Esophagus (tissue), 2 donors: ENCODE measurements at regions not wholly inside any gene's neighbourhood (a gene's known extent, or its start where the extent isn't known, plus 50 kb on each side); places are given as distances from the start of the nearest gene placed in this dataset.

Experiments
- H3K27ac ChIP-seq, 2 donors: one replicate each; pipeline ENCODE4 v1.5.1; 2013; ENCODE audit warnings: low read depth in 2 of 2, mild to moderate bottlenecking in 2 of 2, inconsistent platforms in 1 of 2, low read length in 1 of 2, moderate library complexity in 1 of 2
- H3K27me3 ChIP-seq, 2 donors: one replicate each; pipeline ENCODE4 v1.6.1; 2013; ENCODE audit warnings: low read length in 2 of 2, control low read depth in 1 of 2, mild to moderate bottlenecking in 1 of 2; ENCODE audit not compliant: insufficient read depth in 2 of 2, control insufficient read depth in 1 of 2
- H3K36me3 ChIP-seq, 2 donors: one replicate each; pipeline ENCODE4 v1.6.1; 2013; ENCODE audit warnings: low read length in 1 of 2; ENCODE audit not compliant: control insufficient read depth in 2 of 2, insufficient read depth in 2 of 2
- H3K4me1 ChIP-seq, 2 donors: one replicate each; pipeline ENCODE4 v1.6.1; 2013; ENCODE audit warnings: low read length in 1 of 2; ENCODE audit not compliant: control insufficient read depth in 2 of 2, insufficient read depth in 2 of 2
- H3K4me3 ChIP-seq, 2 donors: one replicate each; pipeline ENCODE4 v1.5.1; 2013; ENCODE audit warnings: low read length in 2 of 2, mild to moderate bottlenecking in 2 of 2, low read depth in 1 of 2, moderate library complexity in 1 of 2
- H3K9me3 ChIP-seq, 2 donors: one replicate each; pipeline ENCODE4 v1.6.1; 2013; ENCODE audit warnings: mild to moderate bottlenecking in 2 of 2, low read depth in 1 of 2, low read length in 1 of 2, moderate library complexity in 1 of 2; ENCODE audit not compliant: control insufficient read depth in 2 of 2, insufficient read depth in 1 of 2
- WGBS, 2 donors: extraction: QIAGEN DNeasy Blood & Tissue Kit; methylation state at CpG; one replicate each; pipeline ENCODE4 v1.1.7; 2013; 5-methylcytosine and 5-hydroxymethylcytosine counted together
- donor health status: healthy with polysubstance abuse.
- donor health status: Bipolar disorder and iron deficiency.

GRCh38 chr2:235149240-235149659 lies 197.4 kb downstream of the SH3BP4 start:
- Histone ChIP-seq H3K27me3 (no peaks in the 10 kb centered on the region), H3K4me3 (no peak overlapping the region), H3K9me3 (no peaks in the 10 kb centered on the region), H3K4me1 (no peaks in the 10 kb centered on the region), H3K27ac (no peak overlapping the region), H3K36me3 (no peaks in the 10 kb centered on the region)
- WGBS, 2 donors: 47 to 48% methylated on average over 4 of the region's 4 CpGs

- no peaks in the 10 kb centered on the region for H3K36me3 ChIP-seq
- no peaks in the 10 kb centered on the region for H3K4me1 ChIP-seq
- H3K9me3 ChIP-seq: no peaks in the 10 kb centered on the region
- no peak overlapping the region for H3K4me3 ChIP-seq
- no peaks in the 10 kb centered on the region for H3K27me3 ChIP-seq
- 85 to 88% methylated on average over 1 of the region's 1 CpG for WGBS, 2 donors
- no peak overlapping the region for H3K27ac ChIP-seq
Observed at GRCh38 chr2:235149736-235150135, 197.9 kb downstream of the SH3BP4 start.

GRCh38 chr2:235151152-235151551 lies 199.3 kb downstream of the SH3BP4 start:
- WGBS, 2 donors: 83 to 89% methylated on average over 2 of the region's 2 CpGs
- Histone ChIP-seq H3K36me3 (no peaks in the 10 kb centered on the region), H3K9me3 (no peaks in the 10 kb centered on the region), H3K4me3 (no peak overlapping the region), H3K27me3 (no peaks in the 10 kb centered on the region), H3K27ac (no peak overlapping the region), H3K4me1 (no peaks in the 10 kb centered on the region)

- no peaks in the 10 kb centered on the region for H3K27me3 ChIP-seq
- H3K36me3 ChIP-seq: no peaks in the 10 kb centered on the region
- H3K4me3 ChIP-seq: no peak overlapping the region
- H3K9me3 ChIP-seq: no peaks in the 10 kb centered on the region
- no peak overlapping the region for H3K27ac ChIP-seq
- 84 to 86% methylated on average over 5 of the region's 5 CpGs for WGBS, 2 donors
- H3K4me1 ChIP-seq: no peaks in the 10 kb centered on the region
Observed at GRCh38 chr2:235155163-235155562, 203.3 kb downstream of the SH3BP4 start.

GRCh38 chr2:235156055-235156454 lies 204.2 kb downstream of the SH3BP4 start:
- H3K9me3 ChIP-seq: no peaks in the 10 kb centered on the region
- H3K27ac ChIP-seq: no peak overlapping the region
- H3K36me3 ChIP-seq: no peaks in the 10 kb centered on the region
- whole genome bisulfite sequencing, 2 donors: 82 to 93% methylated on average over 5 of the region's 5 CpGs
- H3K4me1 ChIP-seq: no peaks in the 10 kb centered on the region
- no peaks in the 10 kb centered on the region for H3K27me3 ChIP-seq
- no peak overlapping the region for H3K4me3 ChIP-seq

- no peaks in the 10 kb centered on the region for H3K4me1 ChIP-seq
- H3K27ac ChIP-seq: no peak overlapping the region
- H3K9me3 ChIP-seq: no peaks in the 10 kb centered on the region
- WGBS, 2 donors: 86 to 88% methylated on average over 9 of the region's 9 CpGs
- H3K36me3 ChIP-seq: no peaks in the 10 kb centered on the region
- no peaks in the 10 kb centered on the region for H3K27me3 ChIP-seq
- H3K4me3 ChIP-seq: no peak overlapping the region
Observed at GRCh38 chr2:235157746-235158482, 206.1 kb downstream of the SH3BP4 start.

GRCh38 chr2:235160281-235160810 lies 208.5 kb downstream of the SH3BP4 start:
- H3K27ac ChIP-seq: no peak overlapping the region
- no peaks in the 10 kb centered on the region for H3K9me3 ChIP-seq
- H3K4me1 ChIP-seq: peaks cover 0 to 2% of the 10 kb centered on the region in 2 donors
- H3K36me3 ChIP-seq: no peaks in the 10 kb centered on the region
- 77 to 82% methylated on average over 7 of the region's 7 CpGs for WGBS, 2 donors
- no peaks in the 10 kb centered on the region for H3K27me3 ChIP-seq
- H3K4me3 ChIP-seq: no peak overlapping the region

- no peak overlapping the region for H3K27ac ChIP-seq
- 77 to 87% methylated on average over 8 of the region's 8 CpGs for WGBS, 2 donors
- no peak overlapping the region for H3K4me3 ChIP-seq
Observed at GRCh38 chr2:235161565-235161964, 209.7 kb downstream of the SH3BP4 start.

GRCh38 chr2:235162082-235162836 lies 210.4 kb downstream of the SH3BP4 start:
- no peak overlapping the region for H3K27ac ChIP-seq
- no peaks in the 10 kb centered on the region for H3K27me3 ChIP-seq
- no peak overlapping the region for H3K4me3 ChIP-seq
- 78 to 82% methylated on average over 9 of the region's 9 CpGs for WGBS, 2 donors
- peaks cover 0 to 2% of the 10 kb centered on the region in 2 donors for H3K4me1 ChIP-seq
- H3K9me3 ChIP-seq: no peaks in the 10 kb centered on the region
- H3K36me3 ChIP-seq: no peaks in the 10 kb centered on the region

More at GRCh38 chr2:235161565-235161964, 209.7 kb downstream of the SH3BP4 start:
- peaks cover 0 to 2% of the 10 kb centered on the region in 2 donors for H3K4me1 ChIP-seq
- H3K27me3 ChIP-seq: no peaks in the 10 kb centered on the region
- no peaks in the 10 kb centered on the region for H3K9me3 ChIP-seq
- H3K36me3 ChIP-seq: no peaks in the 10 kb centered on the region
